WERI-Rb-1 (cell line): ENCODE measurements at regions not wholly inside any gene's neighbourhood (a gene's known extent, or its start where the extent isn't known, plus 50 kb on each side); places are given as distances from the start of the nearest gene placed in this dataset.

Source experiments
- DNase-seq: peaks from one replicate; pipeline ENCODE4 v3.0.0-alpha.2; 2020
- H3K27ac ChIP-seq: fragments of 250-450 bp; sonication (Bioruptor Pico); 2 replicates; pipeline ENCODE4 v1.5.1; 2020; ENCODE audit warnings: mild to moderate bottlenecking, moderate library complexity
- H3K27me3 ChIP-seq: fragments of 250-450 bp; sonication (Bioruptor Pico); 2 replicates; pipeline ENCODE4 v1.5.1; 2021; ENCODE audit warnings: mild to moderate bottlenecking, low read depth, moderate library complexity; ENCODE audit not compliant: insufficient read depth, severe bottlenecking
- H3K36me3 ChIP-seq: fragments of 250-450 bp; sonication (Bioruptor Pico); 2 replicates; pipeline ENCODE4 v1.5.1; 2020; ENCODE audit warnings: mild to moderate bottlenecking, moderate library complexity
- H3K4me3 ChIP-seq: 2 replicates; pipeline ENCODE4 v1.5.1; 2011; ENCODE audit warnings: low read depth, mild to moderate bottlenecking, control low read depth, low read length
- H3K9me3 ChIP-seq: fragments of 250-450 bp; sonication (Bioruptor Pico); 2 replicates; pipeline ENCODE4 v1.5.1; 2021; ENCODE audit warnings: mild to moderate bottlenecking, moderate library complexity; ENCODE audit not compliant: severe bottlenecking
- CTCF ChIP-seq: IDR thresholded peaks from 2 replicates; pipeline ENCODE4 v1.5.1; 2011; ENCODE audit warnings: low read depth, mild to moderate bottlenecking, control low read depth, inconsistent platforms, low read length

- no peaks in the 10 kb centered on the region for H3K27me3 ChIP-seq
- H3K27ac ChIP-seq = no peak overlapping the region
- H3K4me3 ChIP-seq = no peak overlapping the region
- no peak for TF ChIP-seq CTCF
- no peaks in the 10 kb centered on the region for H3K9me3 ChIP-seq
- DNase-seq = no peak
- no peaks in the 10 kb centered on the region for H3K36me3 ChIP-seq
These were observed 129.0 kb downstream of the SEMA6D start for GRCh38 chr15:47846128-47846868.

GRCh38 chr15:47846876-47847275, 129.6 kb downstream of the SEMA6D start:
- TF ChIP-seq CTCF = no peak
- no peak for DNase-seq
- Histone ChIP-seq H3K4me3 (no peak overlapping the region), H3K27ac (no peak overlapping the region), H3K27me3 (no peaks in the 10 kb centered on the region), H3K36me3 (no peaks in the 10 kb centered on the region), H3K9me3 (no peaks in the 10 kb centered on the region)

- DNase-seq = no peak
- Histone ChIP-seq H3K27me3 (no peaks in the 10 kb centered on the region), H3K4me3 (no peak overlapping the region), H3K9me3 (no peaks in the 10 kb centered on the region), H3K36me3 (no peaks in the 10 kb centered on the region), H3K27ac (no peak overlapping the region)
- TF ChIP-seq CTCF = no peak
These were observed 138.8 kb downstream of the SEMA6D start for GRCh38 chr15:47856071-47856470.

GRCh38 chr15:47857014-47857775, 139.9 kb downstream of the SEMA6D start:
- Histone ChIP-seq H3K4me3 (no peak overlapping the region), H3K27ac (no peak overlapping the region), H3K9me3 (no peaks in the 10 kb centered on the region), H3K36me3 (no peaks in the 10 kb centered on the region), H3K27me3 (no peaks in the 10 kb centered on the region)
- no peak for DNase-seq
- no peak for TF ChIP-seq CTCF

GRCh38 chr15:47857776-47858167, 140.5 kb downstream of the SEMA6D start:
- Histone ChIP-seq H3K4me3 (no peak overlapping the region), H3K9me3 (no peaks in the 10 kb centered on the region), H3K27ac (no peak overlapping the region), H3K27me3 (no peaks in the 10 kb centered on the region), H3K36me3 (no peaks in the 10 kb centered on the region)
- TF ChIP-seq CTCF = no peak
- DNase-seq = no peak
